Neural progenitor cell (in vitro differentiated cells): ENCODE measurements at regions not wholly inside any gene's neighbourhood (a gene's known extent, or its start where the extent isn't known, plus 50 kb on each side); places are given as distances from the start of the nearest gene placed in this dataset.

Experiments
- DNase-seq: peaks from one replicate; pipeline ENCODE4 v3.0.0-alpha.2; 2016; ENCODE audit warnings: low spot score
- H2AFZ ChIP-seq: fragments of 200-600 bp; sonication (generic); replicated peaks from 2 replicates; pipeline ENCODE4 v1.6.1; 2016; ENCODE audit warnings: antibody characterized with exemption
- H3F3A ChIP-seq: fragments of 200-600 bp; sonication (generic); 2 replicates; pipeline ENCODE4 v1.6.1; 2016; ENCODE audit warnings: antibody characterized with exemption, low read depth
- H3K27ac ChIP-seq: fragments of 200-600 bp; sonication (generic); 2 replicates; pipeline ENCODE4 v1.5.1; 2016; ENCODE audit warnings: mild to moderate bottlenecking
- H3K27me3 ChIP-seq: fragments of 200-600 bp; sonication (generic); 2 replicates; pipeline ENCODE4 v1.6.1; 2016; ENCODE audit warnings: mild to moderate bottlenecking, moderate library complexity
- H3K36me3 ChIP-seq: fragments of 200-600 bp; sonication (generic); 2 replicates; pipeline ENCODE4 v1.5.1; 2016
- H3K4me1 ChIP-seq: fragments of 200-600 bp; sonication (generic); 2 replicates; pipeline ENCODE4 v1.6.1; 2016; ENCODE audit warnings: mixed run types
- H3K4me2 ChIP-seq: fragments of 200-600 bp; sonication (generic); 2 replicates; pipeline ENCODE4 v1.6.1; 2016
- H3K4me3 ChIP-seq: fragments of 200-600 bp; sonication (generic); 2 replicates; pipeline ENCODE4 v1.5.1; 2016
- H3K79me2 ChIP-seq: fragments of 200-600 bp; sonication (generic); 2 replicates; pipeline ENCODE4 v1.6.1; 2016; ENCODE audit warnings: low read depth
- H3K9ac ChIP-seq: fragments of 200-600 bp; sonication (generic); 2 replicates; pipeline ENCODE4 v1.6.1; 2016
- H3K9me3 ChIP-seq: fragments of 200-600 bp; sonication (generic); 2 replicates; pipeline ENCODE4 v1.5.1; 2016; ENCODE audit warnings: low read depth
- H4K20me1 ChIP-seq: fragments of 200-600 bp; sonication (generic); 2 replicates; pipeline ENCODE4 v1.6.1; 2016; ENCODE audit warnings: low read depth
- H3K27ac Mint-ChIP-seq: 3 replicates; pipeline ENCODE4 v1.8.0; 2021; ENCODE audit warnings: mixed read lengths
- H3K27me3 Mint-ChIP-seq: 2 replicates; pipeline ENCODE4 v1.8.0; 2022; ENCODE audit warnings: low read depth, mild to moderate bottlenecking, inconsistent platforms, moderate library complexity, mixed read lengths; ENCODE audit not compliant: insufficient read depth
- H3K36me3 Mint-ChIP-seq: 3 replicates; pipeline ENCODE4 v1.8.0; 2021; ENCODE audit warnings: mixed read lengths
- H3K4me1 Mint-ChIP-seq: 3 replicates; pipeline ENCODE4 v1.8.0; 2021; ENCODE audit warnings: mixed read lengths
- H3K4me3 Mint-ChIP-seq: 3 replicates; pipeline ENCODE4 v1.8.0; 2021; ENCODE audit warnings: mild to moderate bottlenecking, moderate library complexity, mixed read lengths
- H3K9me3 Mint-ChIP-seq: 3 replicates; pipeline ENCODE4 v1.8.0; 2020; ENCODE audit warnings: mixed read lengths
- EZH2 ChIP-seq: fragments of 200-600 bp; sonication (generic); IDR thresholded peaks from 2 replicates; pipeline ENCODE4 v1.6.1; 2017; ENCODE audit warnings: antibody characterized with exemption, mild to moderate bottlenecking, moderate library complexity
- EZH2phosphoT487 ChIP-seq: fragments of 200-600 bp; sonication (generic); IDR thresholded peaks from 2 replicates; pipeline ENCODE4 v1.6.1; 2017; ENCODE audit warnings: antibody characterized with exemption
- TF ChIP-seq, protein P1 (sequence below): fragments of 200-600 bp; sonication (generic); IDR thresholded peaks from 2 replicates; pipeline ENCODE4 v1.5.1; 2017; ENCODE audit warnings: antibody characterized with exemption, mild to moderate bottlenecking

GRCh38 chr2:19462256-19462645 lies 103.8 kb upstream of the OSR1 start:
- Mint-ChIP-seq H3K4me3 (no peak overlapping the region), H3K4me1 (peaks cover 32% of the 10 kb centered on the region), H3K36me3 (no peaks in the 10 kb centered on the region), H3K9me3 (no peaks in the 10 kb centered on the region), H3K27me3 (peaks cover 4% of the 10 kb centered on the region), H3K27ac (no peak overlapping the region)
- Histone ChIP-seq H3K9ac (no peak overlapping the region), H3K4me3 (no peak overlapping the region), H3K27ac (no peak overlapping the region), H3K9me3 (no peaks in the 10 kb centered on the region), H3F3A (no peaks in the 10 kb centered on the region), H4K20me1 (no peaks in the 10 kb centered on the region), H3K36me3 (no peaks in the 10 kb centered on the region), H3K4me1 (peaks cover 5% of the 10 kb centered on the region), H3K4me2 (no peak overlapping the region), H3K27me3 (no peaks in the 10 kb centered on the region), H3K79me2 (no peaks in the 10 kb centered on the region), H2AFZ (no peak overlapping the region)
- DNase-seq: no peak
- TF ChIP-seq EZH2phosphoT487: no peak
- TF ChIP-seq EZH2: no peak
- TF ChIP-seq, protein P1, sequence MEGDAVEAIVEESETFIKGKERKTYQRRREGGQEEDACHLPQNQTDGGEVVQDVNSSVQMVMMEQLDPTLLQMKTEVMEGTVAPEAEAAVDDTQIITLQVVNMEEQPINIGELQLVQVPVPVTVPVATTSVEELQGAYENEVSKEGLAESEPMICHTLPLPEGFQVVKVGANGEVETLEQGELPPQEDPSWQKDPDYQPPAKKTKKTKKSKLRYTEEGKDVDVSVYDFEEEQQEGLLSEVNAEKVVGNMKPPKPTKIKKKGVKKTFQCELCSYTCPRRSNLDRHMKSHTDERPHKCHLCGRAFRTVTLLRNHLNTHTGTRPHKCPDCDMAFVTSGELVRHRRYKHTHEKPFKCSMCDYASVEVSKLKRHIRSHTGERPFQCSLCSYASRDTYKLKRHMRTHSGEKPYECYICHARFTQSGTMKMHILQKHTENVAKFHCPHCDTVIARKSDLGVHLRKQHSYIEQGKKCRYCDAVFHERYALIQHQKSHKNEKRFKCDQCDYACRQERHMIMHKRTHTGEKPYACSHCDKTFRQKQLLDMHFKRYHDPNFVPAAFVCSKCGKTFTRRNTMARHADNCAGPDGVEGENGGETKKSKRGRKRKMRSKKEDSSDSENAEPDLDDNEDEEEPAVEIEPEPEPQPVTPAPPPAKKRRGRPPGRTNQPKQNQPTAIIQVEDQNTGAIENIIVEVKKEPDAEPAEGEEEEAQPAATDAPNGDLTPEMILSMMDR: no peak

DNA sequence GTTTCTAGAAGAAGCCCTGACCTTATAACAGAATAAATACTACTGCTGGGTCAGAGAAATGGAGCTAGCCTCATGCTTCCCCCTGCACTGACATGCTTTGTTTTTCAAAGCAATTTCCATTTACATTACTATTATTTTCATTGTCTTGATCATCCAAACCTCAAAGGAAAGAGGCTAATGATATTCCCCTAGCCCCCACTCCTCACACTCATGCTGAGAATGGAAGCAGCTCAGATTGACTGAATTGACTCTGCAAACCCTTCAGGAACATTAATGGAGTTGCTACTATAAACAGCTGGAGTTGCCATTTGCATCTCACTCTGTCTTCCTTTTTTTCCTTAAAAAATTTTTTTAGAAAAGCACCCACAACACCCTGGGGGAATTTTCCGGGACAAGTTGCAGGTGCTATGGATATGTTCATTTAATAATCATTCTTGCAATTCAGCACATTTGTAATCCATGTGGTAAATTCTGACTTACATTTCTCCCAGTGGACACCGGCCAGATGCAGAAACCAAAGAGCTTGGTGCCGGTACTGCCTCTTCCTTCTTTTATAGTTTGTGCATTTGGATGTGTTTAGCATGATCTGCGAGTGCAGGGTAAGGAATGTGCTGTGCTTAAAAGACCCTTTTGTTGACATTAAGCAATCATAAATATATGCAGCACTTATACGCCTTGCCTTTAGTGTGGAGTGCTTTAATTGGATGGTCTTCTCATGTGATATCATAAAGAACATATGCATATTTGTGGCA lies 103.3 kb upstream of the OSR1 start:
- Histone ChIP-seq H3K9me3 (no peaks in the 10 kb centered on the region), H3K4me1 (peaks cover 3% of the 10 kb centered on the region)
- no peak for DNase-seq

GRCh38 chr2:19460761-19461160 lies 102.3 kb upstream of the OSR1 start:
- peaks cover 24% of the 10 kb centered on the region for H3K4me1 Mint-ChIP-seq

More for the DNA sequence above, 103.3 kb upstream of the OSR1 start:
- Histone ChIP-seq H3K79me2 (no peaks in the 10 kb centered on the region), H3K4me2 (no peak overlapping the region), H3K27ac (no peak overlapping the region), H2AFZ (no peak overlapping the region), H3K4me3 (no peak overlapping the region), H4K20me1 (no peaks in the 10 kb centered on the region), H3K36me3 (no peaks in the 10 kb centered on the region), H3K27me3 (no peaks in the 10 kb centered on the region), H3F3A (no peaks in the 10 kb centered on the region), H3K9ac (no peak overlapping the region)
- H3K4me1 Mint-ChIP-seq: peaks cover 26% of the 10 kb centered on the region
- H3K4me3 Mint-ChIP-seq: no peak overlapping the region
- peaks cover 4% of the 10 kb centered on the region for H3K27me3 Mint-ChIP-seq
- H3K27ac Mint-ChIP-seq: no peak overlapping the region
- no peaks in the 10 kb centered on the region for H3K9me3 Mint-ChIP-seq
- TF ChIP-seq, protein P1: no peak
- TF ChIP-seq EZH2 (no peak), EZH2phosphoT487 (no peak)
- no peaks in the 10 kb centered on the region for H3K36me3 Mint-ChIP-seq

More at GRCh38 chr2:19460761-19461160, 102.3 kb upstream of the OSR1 start:
- H3K9me3 ChIP-seq: no peaks in the 10 kb centered on the region
- H2AFZ ChIP-seq: no peak overlapping the region
- Mint-ChIP-seq H3K9me3 (no peaks in the 10 kb centered on the region), H3K27me3 (peaks cover 4% of the 10 kb centered on the region), H3K36me3 (no peaks in the 10 kb centered on the region), H3K27ac (no peak overlapping the region), H3K4me3 (no peak overlapping the region)
- no peak for DNase-seq
- H3K4me3 ChIP-seq: no peak overlapping the region
- H3K79me2 ChIP-seq: no peaks in the 10 kb centered on the region
- H3K9ac ChIP-seq: no peak overlapping the region
- H3K27ac ChIP-seq: no peak overlapping the region
- H3K27me3 ChIP-seq: no peaks in the 10 kb centered on the region
- no peaks in the 10 kb centered on the region for H3K4me1 ChIP-seq
- no peak for TF ChIP-seq EZH2phosphoT487
- TF ChIP-seq EZH2: no peak
- TF ChIP-seq, protein P1: no peak
- H3K36me3 ChIP-seq: no peaks in the 10 kb centered on the region
- H3K4me2 ChIP-seq: no peak overlapping the region
- H4K20me1 ChIP-seq: no peaks in the 10 kb centered on the region
- H3F3A ChIP-seq: no peaks in the 10 kb centered on the region
